ENCODE measurements at regions not wholly inside any gene's neighbourhood (a gene's known extent, or its start where the extent isn't known, plus 50 kb on each side); places are given as distances from the start of the nearest gene placed in this dataset.

DNA sequence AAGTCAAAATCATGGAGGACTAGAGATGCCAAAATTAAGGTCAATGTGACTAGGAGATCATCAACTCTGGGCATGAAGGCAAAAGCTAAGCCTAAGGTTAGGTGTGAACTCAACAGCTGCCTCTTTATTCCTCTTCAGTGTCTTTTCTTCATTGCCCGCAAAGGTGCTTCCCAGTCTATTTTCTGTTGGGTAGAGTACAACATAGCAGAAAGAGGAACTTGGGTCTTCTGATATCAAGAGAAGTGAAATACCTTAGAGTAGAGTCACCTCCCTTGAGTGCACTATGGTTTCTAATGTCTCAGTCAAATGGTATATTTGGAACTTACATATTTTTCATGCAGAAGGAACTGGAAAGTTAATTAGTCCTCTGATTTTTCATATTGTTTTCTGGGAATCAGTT lies 122.5 kb upstream of the GRIN3A start:
- DNase-seq (ENCODE audit: extremely low spot score) = no peak
- H3K36me3 ChIP-seq = no peaks in the 10 kb centered on the region
- TF ChIP-seq POLR2A (IDR thresholded peaks at IDR 0.05; ENCODE audit: low read depth) = no peak
- no peaks in the 10 kb centered on the region for H3K27me3 ChIP-seq
- 47% methylated on average over 1 of the region's 1 CpG for WGBS
- no peaks in the 10 kb centered on the region for H3K9me3 ChIP-seq
- H3K4me1 ChIP-seq = no peaks in the 10 kb centered on the region
- no peak overlapping the region for H3K4me3 ChIP-seq
- H3K27ac ChIP-seq (replicated peaks in 1 of 4) = no peak overlapping the region
- intact Hi-C loops (cut with DNase I) = no loop called here

GRCh38 chr9:101859620-101860019 lies 121.2 kb upstream of the GRIN3A start:
- TF ChIP-seq EP300 (IDR thresholded peaks at IDR 0.05) = no peak
- no peak for TF ChIP-seq CTCF (IDR thresholded peaks at IDR 0.05)
- no peak for TF ChIP-seq POLR2AphosphoS5 (IDR thresholded peaks at IDR 0.05)
- no peak for TF ChIP-seq POLR2A (IDR thresholded peaks at IDR 0.05; ENCODE audit: low read depth)
- Histone ChIP-seq H3K4me1 (no peaks in the 10 kb centered on the region), H3K36me3 (no peaks in the 10 kb centered on the region), H3K9me3 (no peaks in the 10 kb centered on the region), H3K27me3 (no peaks in the 10 kb centered on the region), H3K27ac (replicated peaks in 1 of 4) (no peak overlapping the region), H3K4me3 (no peak overlapping the region)
- DNase-seq (ENCODE audit: extremely low spot score) = no peak
- intact Hi-C loops (cut with DNase I) = no loop called here
- 93% methylated on average over 3 of the region's 3 CpGs for WGBS

- no peaks in the 10 kb centered on the region for H3K27me3 ChIP-seq
- WGBS = 73% methylated on average over 5 of the region's 5 CpGs
- no peak overlapping the region for H3K4me3 ChIP-seq
- no peaks in the 10 kb centered on the region for H3K4me1 ChIP-seq
- intact Hi-C loops (cut with DNase I) = no loop called here
- TF ChIP-seq CTCF (IDR thresholded peaks at IDR 0.05) = no peak
- no peak for TF ChIP-seq POLR2AphosphoS5 (IDR thresholded peaks at IDR 0.05)
- no peak for TF ChIP-seq EP300 (IDR thresholded peaks at IDR 0.05)
- no peak for TF ChIP-seq POLR2A (IDR thresholded peaks at IDR 0.05; ENCODE audit: low read depth)
- no peak for DNase-seq (ENCODE audit: extremely low spot score)
- no peaks in the 10 kb centered on the region for H3K36me3 ChIP-seq
- no peak overlapping the region for H3K27ac ChIP-seq (replicated peaks in 1 of 4)
- no peaks in the 10 kb centered on the region for H3K9me3 ChIP-seq
Measured at GRCh38 chr9:101858026-101858425, 119.6 kb upstream of the GRIN3A start.

GRCh38 chr9:101849102-101849707 lies 110.8 kb upstream of the GRIN3A start:
- H3K4me1 ChIP-seq = peaks cover 0 to 12% (median 7%) of the 10 kb centered on the region in 4 donors
- H3K9me3 ChIP-seq = no peaks in the 10 kb centered on the region
- WGBS = 33% methylated on average over 1 of the region's 1 CpG
- H3K27ac ChIP-seq (replicated peaks in 1 of 4) = no peak overlapping the region
- no peaks in the 10 kb centered on the region for H3K36me3 ChIP-seq
- DNase-seq (ENCODE audit: extremely low spot score) = no peak
- TF ChIP-seq CTCF (IDR thresholded peaks at IDR 0.05) (no peak), POLR2A (IDR thresholded peaks at IDR 0.05; ENCODE audit: low read depth) (no peak), EP300 (IDR thresholded peaks at IDR 0.05) (no peak)
- no peaks in the 10 kb centered on the region for H3K27me3 ChIP-seq
- intact Hi-C loops (cut with DNase I) = no loop called here
- no peak overlapping the region for H3K4me3 ChIP-seq

DNA sequence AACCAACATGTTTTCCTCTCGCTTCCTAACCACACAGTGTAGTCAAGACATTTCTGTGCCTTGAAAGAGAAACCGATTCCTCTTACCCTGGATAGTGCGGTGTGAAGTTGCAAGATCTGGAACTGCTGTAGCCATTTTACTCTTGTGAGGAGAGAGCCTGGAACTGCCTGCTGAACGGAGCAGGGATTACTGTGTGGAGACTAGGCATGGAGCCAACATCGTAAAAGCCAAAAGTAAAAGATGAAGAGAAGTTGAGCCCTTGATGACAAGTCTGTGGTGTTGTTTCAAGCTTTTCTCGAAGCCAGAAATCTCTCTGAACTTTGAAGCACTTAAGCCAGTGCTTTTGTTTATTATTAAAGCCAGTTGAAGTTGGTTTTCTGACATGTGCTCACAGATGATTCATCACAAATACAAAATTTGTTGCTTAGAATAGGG lies 110.1 kb upstream of the GRIN3A start:
- Histone ChIP-seq H3K36me3 (no peaks in the 10 kb centered on the region), H3K4me3 (no peak overlapping the region), H3K27ac (replicated peaks in 1 of 4) (no peak overlapping the region), H3K9me3 (no peaks in the 10 kb centered on the region), H3K27me3 (no peaks in the 10 kb centered on the region), H3K4me1 (peaks cover 0 to 12% (median 7%) of the 10 kb centered on the region in 4 donors)
- intact Hi-C loops (cut with DNase I) = no loop called here
- TF ChIP-seq CTCF (IDR thresholded peaks at IDR 0.05) (no peak), POLR2AphosphoS5 (IDR thresholded peaks at IDR 0.05) (no peak), POLR2A (IDR thresholded peaks at IDR 0.05; ENCODE audit: low read depth) (no peak), EP300 (IDR thresholded peaks at IDR 0.05) (no peak)
- WGBS = 38% methylated on average over 6 of the region's 6 CpGs
- DNase-seq (ENCODE audit: extremely low spot score) = no peak

Data from esophagus muscularis mucosa (tissue), 4 donors.